ENCODE measurements at regions not wholly inside any gene's neighbourhood (a gene's known extent, or its start where the extent isn't known, plus 50 kb on each side); places are given as distances from the start of the nearest gene placed in this dataset.

DNA sequence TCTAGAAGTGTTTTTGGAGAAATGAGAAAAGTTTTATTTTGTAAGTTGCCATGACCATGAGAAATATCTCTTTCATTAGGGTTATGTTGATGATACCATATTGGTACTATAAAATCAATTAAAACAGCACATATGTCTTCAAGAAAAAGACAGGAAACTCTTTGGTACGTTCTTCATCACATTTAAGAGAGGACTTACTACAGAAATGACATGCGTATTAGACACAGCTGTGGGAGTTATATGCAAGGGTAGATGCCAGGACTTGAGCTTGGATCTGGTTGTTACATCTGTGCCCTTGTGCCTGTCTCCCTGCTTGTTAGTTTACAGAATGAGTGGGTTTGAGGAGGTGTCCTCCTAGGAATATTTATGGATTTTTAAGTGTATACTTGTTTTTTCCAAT, 103.4 kb upstream of the P2RY1 start:
- Histone ChIP-seq H3K9me3 (no peaks in the 10 kb centered on the region), H3K36me3 (no peaks in the 10 kb centered on the region), H3K4me3 (no peak overlapping the region), H3K27ac (no peak overlapping the region), H3K27me3 (no peaks in the 10 kb centered on the region), H3K4me1 (no peaks in the 10 kb centered on the region)
- 84 to 90% methylated on average over 2 of the region's 2 CpGs for WGBS, 2 donors
- ATAC-seq (no peak), DNase-seq (no peak)
- intact Hi-C loops (cut with DNase I), result loop anchor here in 1 of 10 donors (10.0 kb wide), 1 partner anchor 1167 kb away; no protein-coding TSS in a partner anchor
- TF ChIP-seq, protein P1, sequence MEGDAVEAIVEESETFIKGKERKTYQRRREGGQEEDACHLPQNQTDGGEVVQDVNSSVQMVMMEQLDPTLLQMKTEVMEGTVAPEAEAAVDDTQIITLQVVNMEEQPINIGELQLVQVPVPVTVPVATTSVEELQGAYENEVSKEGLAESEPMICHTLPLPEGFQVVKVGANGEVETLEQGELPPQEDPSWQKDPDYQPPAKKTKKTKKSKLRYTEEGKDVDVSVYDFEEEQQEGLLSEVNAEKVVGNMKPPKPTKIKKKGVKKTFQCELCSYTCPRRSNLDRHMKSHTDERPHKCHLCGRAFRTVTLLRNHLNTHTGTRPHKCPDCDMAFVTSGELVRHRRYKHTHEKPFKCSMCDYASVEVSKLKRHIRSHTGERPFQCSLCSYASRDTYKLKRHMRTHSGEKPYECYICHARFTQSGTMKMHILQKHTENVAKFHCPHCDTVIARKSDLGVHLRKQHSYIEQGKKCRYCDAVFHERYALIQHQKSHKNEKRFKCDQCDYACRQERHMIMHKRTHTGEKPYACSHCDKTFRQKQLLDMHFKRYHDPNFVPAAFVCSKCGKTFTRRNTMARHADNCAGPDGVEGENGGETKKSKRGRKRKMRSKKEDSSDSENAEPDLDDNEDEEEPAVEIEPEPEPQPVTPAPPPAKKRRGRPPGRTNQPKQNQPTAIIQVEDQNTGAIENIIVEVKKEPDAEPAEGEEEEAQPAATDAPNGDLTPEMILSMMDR (IDR thresholded peaks at IDR 0.05), result no peak

DNA sequence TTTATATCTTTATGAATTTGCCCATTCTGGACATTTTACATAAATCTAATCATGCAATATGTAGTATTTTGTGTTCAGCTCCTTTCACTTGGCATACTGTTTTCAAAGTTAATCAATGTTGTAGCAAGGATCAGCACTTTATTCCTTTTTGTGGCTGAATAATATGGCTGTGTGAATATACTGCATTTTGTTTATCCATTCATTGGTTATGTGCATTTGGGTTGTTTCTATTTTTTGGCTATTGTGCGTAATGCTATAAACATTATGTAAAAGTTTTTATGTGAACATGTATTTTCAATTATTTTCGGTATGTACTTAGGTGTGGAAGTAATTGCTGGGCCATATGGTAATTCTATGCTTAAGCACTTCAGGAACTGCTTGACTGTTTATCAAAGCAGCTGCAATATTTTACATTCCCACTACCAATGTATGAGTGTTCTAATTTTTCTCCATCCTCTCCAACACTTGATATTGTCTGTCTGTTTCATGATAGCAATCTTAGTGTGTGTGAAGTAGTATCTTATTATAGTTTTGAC, 101.3 kb upstream of the P2RY1 start:
- intact Hi-C loops (cut with DNase I), result loop anchor here in 1 of 10 donors (10.0 kb wide), 1 partner anchor 1169 kb away; no protein-coding TSS in a partner anchor
- no peaks in the 10 kb centered on the region for H3K36me3 ChIP-seq
- H3K4me1 ChIP-seq, result peaks cover 0 to 8% (median 6%) of the 10 kb centered on the region in 9 donors
- WGBS, 2 donors, result 89 to 93% methylated on average over 2 of the region's 2 CpGs
- no peak for DNase-seq
- H3K9me3 ChIP-seq, result no peaks in the 10 kb centered on the region
- no peak overlapping the region for H3K27ac ChIP-seq
- no peaks in the 10 kb centered on the region for H3K27me3 ChIP-seq
- ATAC-seq, result no peak
- H3K4me3 ChIP-seq, result no peak overlapping the region
- TF ChIP-seq, protein P1 (IDR thresholded peaks at IDR 0.05), result no peak

DNA sequence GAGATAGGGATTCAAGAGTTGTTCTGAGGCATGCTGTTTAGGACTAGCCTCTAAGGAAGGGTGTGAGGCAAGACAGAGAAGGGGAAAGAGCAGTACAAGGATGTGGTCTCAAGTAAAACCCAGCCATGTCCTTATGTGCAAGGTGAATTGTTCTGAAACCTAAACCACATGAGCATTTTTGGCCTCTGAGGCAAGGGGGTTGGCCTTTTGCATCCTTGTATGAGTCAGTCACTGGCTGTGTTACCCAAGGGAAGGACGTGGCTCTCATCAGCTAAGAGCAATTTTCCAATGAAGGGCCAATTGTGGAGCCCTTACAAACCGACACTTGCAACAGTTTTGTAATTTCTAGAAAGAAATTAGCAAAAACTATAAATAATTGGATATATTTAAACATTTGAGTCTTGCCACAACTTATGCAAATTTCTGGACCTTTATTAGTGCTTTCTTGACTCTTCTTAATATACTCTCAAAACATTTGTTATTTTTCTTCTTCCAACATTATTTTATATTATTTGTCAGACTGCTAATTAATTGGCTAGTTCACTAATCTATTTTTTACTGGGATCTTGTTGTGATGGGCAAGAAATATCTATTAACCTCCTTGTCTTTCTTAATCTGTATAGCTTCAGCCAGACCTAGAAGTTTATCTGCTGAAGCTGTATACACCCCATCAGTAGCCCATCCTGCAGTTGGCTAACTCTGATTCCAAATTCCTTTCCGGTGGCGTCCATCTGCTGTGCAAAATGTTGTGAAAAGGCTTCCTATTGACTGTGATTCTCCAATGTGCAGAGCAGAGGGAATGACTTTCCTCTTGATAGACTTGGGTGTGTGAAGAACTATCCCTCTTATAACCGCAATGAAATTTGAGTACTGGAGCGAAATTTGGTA, 97.7 kb upstream of the P2RY1 start:
- WGBS, 2 donors, result 64 to 71% methylated on average over 6 of the region's 6 CpGs
- Histone ChIP-seq H3K27ac (no peak overlapping the region), H3K9me3 (peaks cover 0 to 6% (median 0%) of the 10 kb centered on the region in 11 donors), H3K36me3 (no peaks in the 10 kb centered on the region), H3K4me3 (no peak overlapping the region), H3K4me1 (peaks cover 0 to 15% (median 13%) of the 10 kb centered on the region in 9 donors), H3K27me3 (no peaks in the 10 kb centered on the region)
- DNase-seq, result peak in 1 of 2 donors; percentile 11
- peak in 3 of 8 donors; percentile 52 to 83 (median 71) for ATAC-seq
- intact Hi-C loops (cut with DNase I), result loop anchor here in 1 of 10 donors (10.0 kb wide), 1 partner anchor 1172 kb away; no protein-coding TSS in a partner anchor
- TF ChIP-seq, protein P1 (IDR thresholded peaks at IDR 0.05), result no peak

DNA sequence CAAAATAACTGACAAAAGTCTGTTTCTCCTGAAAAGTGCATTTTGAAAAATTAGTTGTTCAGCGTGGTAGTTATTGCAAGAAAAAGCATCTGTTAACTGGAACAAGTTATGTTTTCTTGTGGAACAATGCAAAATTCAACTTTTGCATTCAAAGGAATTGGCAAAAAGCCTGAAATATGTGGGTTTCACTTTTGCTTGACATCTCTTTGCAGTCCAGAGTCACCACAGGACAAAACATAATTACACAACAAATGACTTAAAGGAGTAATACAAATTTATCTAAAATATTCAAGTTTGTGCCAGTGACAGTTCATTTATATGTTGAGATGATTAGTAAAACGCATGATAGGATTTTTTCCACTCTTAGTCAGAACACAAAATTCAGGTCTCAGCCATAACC, 96.3 kb upstream of the P2RY1 start:
- no peak for DNase-seq
- 19 to 40% methylated on average over 2 of the region's 2 CpGs for WGBS, 2 donors
- Histone ChIP-seq H3K27ac (no peak overlapping the region), H3K36me3 (no peaks in the 10 kb centered on the region), H3K4me1 (peaks cover 0 to 15% (median 13%) of the 10 kb centered on the region in 9 donors), H3K9me3 (peaks cover 0 to 6% (median 0%) of the 10 kb centered on the region in 11 donors), H3K4me3 (no peak overlapping the region), H3K27me3 (no peaks in the 10 kb centered on the region)
- intact Hi-C loops (cut with DNase I), result loop anchor here in 1 of 10 donors (10.0 kb wide), 1 partner anchor 1174 kb away; no protein-coding TSS in a partner anchor
- peak in 1 of 8 donors; percentile 42 for ATAC-seq
- TF ChIP-seq, protein P1 (IDR thresholded peaks at IDR 0.05), result no peak
